K562 (cell line): ENCODE measurements at regions not wholly inside any gene's neighbourhood (a gene's known extent, or its start where the extent isn't known, plus 50 kb on each side); places are given as distances from the start of the nearest gene placed in this dataset.

Source experiments
- GTF2F1 ChIP-seq: IDR thresholded peaks from 2 replicates; pipeline ENCODE4 v1.6.1; 2011; ENCODE audit warnings: low read depth, low read length, improper control_type of control experiment
- NFIC ChIP-seq: fragments of 450-650 bp; IDR thresholded peaks from 2 replicates; pipeline ENCODE4 v1.6.1; 2017; ENCODE audit warnings: mild to moderate bottlenecking, inconsistent platforms
- SRSF7 ChIP-seq: fragments of 200-400 bp; formaldehyde crosslinking; optimal IDR thresholded peaks from 2 replicates; pipeline ENCODE3; 2017; ENCODE audit warnings: mild to moderate bottlenecking, low read depth, low read length
- ZKSCAN8 ChIP-seq: fragments of 200-800 bp; sonication (Bioruptor generic); IDR thresholded peaks from 2 replicates; pipeline ENCODE4 v1.6.1; 2016; ENCODE audit warnings: missing genetic modification characterization, missing compliant biosample characterization
- TF ChIP-seq, protein P1 (sequence below): fragments of 450-650 bp; conservative IDR thresholded peaks from 2 replicates; pipeline ENCODE4 v1.6.1; 2016; ENCODE audit warnings: missing genetic modification characterization, low read depth, mild to moderate bottlenecking, missing compliant biosample characterization, moderate library complexity
- TF ChIP-seq, protein P2 (sequence below): sonication (generic); formaldehyde crosslinking; IDR thresholded peaks from 2 replicates; pipeline ENCODE4 v1.8.0; 2023; ENCODE audit warnings: mild to moderate bottlenecking, missing genetic modification reagents
- TF ChIP-seq, protein P3 (sequence below): fragments of 450-650 bp; IDR thresholded peaks from 2 replicates; pipeline ENCODE4 v1.6.1; 2016; ENCODE audit warnings: missing biosample characterization, missing genetic modification characterization

DNA sequence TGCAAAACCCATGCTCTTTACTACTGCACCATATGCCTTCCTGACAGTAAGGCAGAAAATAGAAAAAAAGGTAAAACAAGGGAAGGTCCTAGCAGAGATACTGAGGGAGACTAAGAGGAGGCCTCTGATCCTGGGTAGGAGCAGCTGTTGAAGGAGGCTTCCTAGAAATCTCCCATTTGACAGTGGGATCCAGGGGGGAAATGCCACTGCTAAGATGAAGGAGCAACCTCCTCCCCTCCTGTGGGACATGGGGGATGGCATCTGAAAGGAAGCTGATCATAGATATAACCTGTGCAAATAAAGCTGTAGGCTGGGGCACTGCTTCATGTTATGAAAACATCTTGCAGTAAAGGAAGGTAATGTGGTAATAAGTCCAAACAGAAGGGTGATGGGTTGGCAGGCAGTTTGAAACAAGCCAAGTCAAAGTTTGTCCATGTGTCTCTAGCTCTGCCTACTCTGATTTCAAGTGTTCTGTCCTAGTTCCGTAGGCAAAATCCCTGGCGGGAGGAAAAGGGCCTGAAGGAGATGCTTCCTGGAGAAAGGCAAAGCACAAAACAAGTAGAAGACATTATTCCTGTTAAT is 86.7 kb upstream of the EED start (continued):
- TF ChIP-seq, protein P1, sequence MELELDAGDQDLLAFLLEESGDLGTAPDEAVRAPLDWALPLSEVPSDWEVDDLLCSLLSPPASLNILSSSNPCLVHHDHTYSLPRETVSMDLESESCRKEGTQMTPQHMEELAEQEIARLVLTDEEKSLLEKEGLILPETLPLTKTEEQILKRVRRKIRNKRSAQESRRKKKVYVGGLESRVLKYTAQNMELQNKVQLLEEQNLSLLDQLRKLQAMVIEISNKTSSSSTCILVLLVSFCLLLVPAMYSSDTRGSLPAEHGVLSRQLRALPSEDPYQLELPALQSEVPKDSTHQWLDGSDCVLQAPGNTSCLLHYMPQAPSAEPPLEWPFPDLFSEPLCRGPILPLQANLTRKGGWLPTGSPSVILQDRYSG (tag): peak; percentile 33; the same call in 1 of the 2 replicates
- TF ChIP-seq SRSF7 (no peak), NFIC (0 out of 2 replicates have a peak, but pooled peaks have one; percentile 32), GTF2F1 (no peak), ZKSCAN8 (CRISPR knock-in tag) (0 out of 2 replicates have a peak, but pooled peaks have one; percentile 21)
- TF ChIP-seq, protein P2, sequence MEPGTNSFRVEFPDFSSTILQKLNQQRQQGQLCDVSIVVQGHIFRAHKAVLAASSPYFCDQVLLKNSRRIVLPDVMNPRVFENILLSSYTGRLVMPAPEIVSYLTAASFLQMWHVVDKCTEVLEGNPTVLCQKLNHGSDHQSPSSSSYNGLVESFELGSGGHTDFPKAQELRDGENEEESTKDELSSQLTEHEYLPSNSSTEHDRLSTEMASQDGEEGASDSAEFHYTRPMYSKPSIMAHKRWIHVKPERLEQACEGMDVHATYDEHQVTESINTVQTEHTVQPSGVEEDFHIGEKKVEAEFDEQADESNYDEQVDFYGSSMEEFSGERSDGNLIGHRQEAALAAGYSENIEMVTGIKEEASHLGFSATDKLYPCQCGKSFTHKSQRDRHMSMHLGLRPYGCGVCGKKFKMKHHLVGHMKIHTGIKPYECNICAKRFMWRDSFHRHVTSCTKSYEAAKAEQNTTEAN (CRISPR knock-in tag): no peak
- TF ChIP-seq, protein P3, sequence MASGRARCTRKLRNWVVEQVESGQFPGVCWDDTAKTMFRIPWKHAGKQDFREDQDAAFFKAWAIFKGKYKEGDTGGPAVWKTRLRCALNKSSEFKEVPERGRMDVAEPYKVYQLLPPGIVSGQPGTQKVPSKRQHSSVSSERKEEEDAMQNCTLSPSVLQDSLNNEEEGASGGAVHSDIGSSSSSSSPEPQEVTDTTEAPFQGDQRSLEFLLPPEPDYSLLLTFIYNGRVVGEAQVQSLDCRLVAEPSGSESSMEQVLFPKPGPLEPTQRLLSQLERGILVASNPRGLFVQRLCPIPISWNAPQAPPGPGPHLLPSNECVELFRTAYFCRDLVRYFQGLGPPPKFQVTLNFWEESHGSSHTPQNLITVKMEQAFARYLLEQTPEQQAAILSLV (tag): no peak
- TF ChIP-seq, all 486 proteins: peak for 6
